Fibroblast of gingiva (primary cell): ENCODE measurements at regions not wholly inside any gene's neighbourhood (a gene's known extent, or its start where the extent isn't known, plus 50 kb on each side); places are given as distances from the start of the nearest gene placed in this dataset.

Experiments
- DNase-seq: peaks from one replicate; pipeline ENCODE4 v3.0.0-alpha.2; 2011; ENCODE audit warnings: low read depth

DNA sequence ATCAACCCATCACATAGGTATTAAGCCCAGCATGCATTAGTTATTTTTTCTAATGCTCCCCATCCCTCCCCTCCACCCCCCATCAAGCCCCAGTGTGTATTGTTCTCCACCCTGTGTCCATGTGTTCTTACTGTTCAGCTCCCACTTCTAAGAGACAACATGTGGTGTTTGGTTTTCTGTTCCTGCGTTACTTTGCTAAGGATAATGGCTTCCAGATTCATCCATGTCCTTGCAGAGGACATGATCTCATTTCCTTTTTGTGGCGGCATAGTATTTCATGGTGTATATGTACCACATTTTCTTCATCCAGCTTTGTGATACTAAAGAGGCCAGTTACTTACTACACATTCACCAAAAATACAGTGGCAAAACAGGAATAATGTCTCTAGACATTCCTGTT lies 71.8 kb upstream of the GTF2H2 start:
- peak; percentile 0 for DNase-seq
